H1 (cell line): ENCODE measurements at regions not wholly inside any gene's neighbourhood (a gene's known extent, or its start where the extent isn't known, plus 50 kb on each side); places are given as distances from the start of the nearest gene placed in this dataset.

ENCODE experiments used
- CTCF ChIA-PET: fragments of 300-600 bp; sonication (Branson Sonifier 250); formaldehyde crosslinking; loops from one replicate; lab custom pipeline; 2021; ENCODE audit not compliant: partially characterized antibody; lab: Charles Lee
- POLR2A ChIA-PET: fragments of 300-600 bp; sonication (Branson Sonifier 250); formaldehyde crosslinking; loops from one replicate; lab custom pipeline; 2021; ENCODE audit warnings: inconsistent platforms; ENCODE audit not compliant: partially characterized antibody; lab: Charles Lee
- DNase-seq, 2 experiments: peaks; one replicate each; pipeline versions ENCODE4 v3.0.0 to v3.0.0-alpha.2; 2010 to 2022; ENCODE audit warnings: low spot score in 2 of 2, low read depth in 1 of 2, mixed read lengths in 1 of 2
- FAIRE-seq: peaks from 2 replicates; lab custom pipeline; 2011; peaks lifted over from hg19 to GRCh38; lab: Jason Lieb, UNC
- H2AFZ ChIP-seq: 2 replicates; pipeline ENCODE4 v1.8.1; 2012; ENCODE audit warnings: low read length, inconsistent platforms
- H2AK5ac ChIP-seq: 2 replicates; pipeline ENCODE4 v1.6.1; 2013; ENCODE audit warnings: low read depth, low read length
- H2BK120ac ChIP-seq: replicated peaks from 2 replicates; pipeline ENCODE3; 2013; ENCODE audit warnings: low read depth, low read length, inconsistent platforms
- H2BK12ac ChIP-seq: 2 replicates; pipeline ENCODE4 v1.6.1; 2013; ENCODE audit warnings: low read depth, low read length
- H2BK15ac ChIP-seq: 2 replicates; pipeline ENCODE4 v1.6.1; 2013; ENCODE audit warnings: low read length
- H2BK20ac ChIP-seq: 2 replicates; pipeline ENCODE4 v1.6.1; 2013; ENCODE audit warnings: low read length
- H2BK5ac ChIP-seq: 2 replicates; pipeline ENCODE4 v1.6.1; 2013; ENCODE audit warnings: low read depth, low read length
- H3K14ac ChIP-seq: 2 replicates; pipeline ENCODE4 v1.6.1; 2013; ENCODE audit warnings: inconsistent platforms; ENCODE audit not compliant: insufficient read length
- H3K18ac ChIP-seq: 2 replicates; pipeline ENCODE4 v1.6.1; 2013; ENCODE audit warnings: low read length; ENCODE audit errors: extremely low read depth
- H3K23ac ChIP-seq: 2 replicates; pipeline ENCODE4 v1.6.1; 2013; ENCODE audit warnings: inconsistent platforms; ENCODE audit not compliant: insufficient read length
- H3K23me2 ChIP-seq: 2 replicates; pipeline ENCODE4 v1.6.1; 2013; ENCODE audit warnings: low read depth, low read length
- H3K27ac ChIP-seq: 2 replicates; pipeline ENCODE4 v1.6.1; 2011; ENCODE audit warnings: low read depth, low read length, inconsistent platforms
- H3K27me3 ChIP-seq, 4 experiments: replicated peaks in 1 of 4; 1 replicate in 1 of 4; 2 replicates in 3 of 4; pipeline versions ENCODE4 v1.6.1 to v1.8.1; 2011 to 2013; ENCODE audit warnings: low read length in 3 of 4, mild to moderate bottlenecking in 3 of 4, inconsistent platforms in 2 of 4, mixed read lengths in 2 of 4, moderate library complexity in 1 of 4; ENCODE audit not compliant: control insufficient read depth in 3 of 4, insufficient read depth in 3 of 4; ENCODE audit errors: extremely low read depth in 1 of 4
- H3K36me3 ChIP-seq, 4 experiments: 2 replicates each; pipeline versions ENCODE4 v1.6.1 to v1.8.1; 2011 to 2013; ENCODE audit warnings: mild to moderate bottlenecking in 4 of 4, low read length in 3 of 4, moderate library complexity in 2 of 4, control low read depth in 1 of 4, inconsistent platforms in 1 of 4; ENCODE audit not compliant: insufficient read depth in 4 of 4, control insufficient read depth in 2 of 4
- H3K4ac ChIP-seq: replicated peaks from 2 replicates; pipeline ENCODE3; 2013; ENCODE audit warnings: low read length, low read depth, mixed read lengths, inconsistent platforms; ENCODE audit not compliant: insufficient read length
- H3K4me1 ChIP-seq, 4 experiments: replicated peaks in 1 of 4; 1 replicate in 1 of 4; 2 replicates in 3 of 4; pipeline versions ENCODE4 v1.6.1 to v1.8.1; 2011 to 2013; ENCODE audit warnings: low read length in 3 of 4, inconsistent platforms in 2 of 4, mixed read lengths in 1 of 4; ENCODE audit not compliant: insufficient read depth in 4 of 4, control insufficient read depth in 3 of 4
- H3K4me2 ChIP-seq, 2 experiments: 2 replicates each; pipeline versions ENCODE4 v1.6.1 to v1.8.1; 2011 to 2013; ENCODE audit warnings: low read depth in 2 of 2, low read length in 2 of 2, control low read depth in 1 of 2, inconsistent platforms in 1 of 2, mild to moderate bottlenecking in 1 of 2; ENCODE audit not compliant: insufficient read depth in 1 of 2
- H3K4me3 ChIP-seq, 4 experiments: fragments of 200-600, 300-600 bp in 1 of 4; sonication (generic), shearing (Covaris generic), sonication (Bioruptor Twin) in 1 of 4; 2 replicates each; pipeline versions ENCODE4 v1.5.1 to v1.8.1; 2011 to 2016; ENCODE audit warnings: low read length in 4 of 4, low read depth in 3 of 4, control low read depth in 2 of 4, inconsistent platforms in 2 of 4, mild to moderate bottlenecking in 2 of 4, mixed read lengths in 1 of 4, moderate library complexity in 1 of 4; ENCODE audit not compliant: insufficient read depth in 2 of 4; ENCODE audit errors: extremely low read depth in 1 of 4
- H3K56ac ChIP-seq: replicated peaks from 2 replicates; pipeline ENCODE3; 2013; ENCODE audit warnings: low read depth, mild to moderate bottlenecking, mixed read lengths, low read length, inconsistent platforms; ENCODE audit not compliant: insufficient read length
- H3K79me1 ChIP-seq: 2 replicates; pipeline ENCODE4 v1.6.1; 2013; ENCODE audit warnings: low read depth, low read length, control low read depth
- H3K79me2 ChIP-seq, 2 experiments: 2 replicates each; pipeline versions ENCODE4 v1.6.1 to v1.8.1; 2012 to 2013; ENCODE audit warnings: low read length in 2 of 2, mild to moderate bottlenecking in 2 of 2, inconsistent platforms in 1 of 2; ENCODE audit not compliant: insufficient read depth in 2 of 2, control insufficient read depth in 1 of 2
- H3K9ac ChIP-seq, 4 experiments: replicated peaks in 1 of 4; 1 replicate in 1 of 4; 2 replicates in 3 of 4; pipeline versions ENCODE4 v1.6.1 to v1.8.1; 2011 to 2013; ENCODE audit warnings: low read depth in 3 of 4, low read length in 3 of 4, control low read depth in 2 of 4, mild to moderate bottlenecking in 2 of 4, moderate library complexity in 2 of 4, inconsistent platforms in 1 of 4; ENCODE audit errors: extremely low read depth in 1 of 4
- H3K9me3 ChIP-seq, 2 experiments: 2 replicates each; pipeline versions ENCODE4 v1.6.1 to v1.8.1; 2012 to 2013; ENCODE audit warnings: mild to moderate bottlenecking in 2 of 2, moderate library complexity in 2 of 2, control low read depth in 1 of 2, inconsistent platforms in 1 of 2, low read depth in 1 of 2, low read length in 1 of 2, mixed read lengths in 1 of 2; ENCODE audit not compliant: insufficient read depth in 2 of 2
- H4K20me1 ChIP-seq, 2 experiments: replicated peaks in 1 of 2; 2 replicates each; pipeline versions ENCODE3 to v1.8.1; 2011 to 2013; ENCODE audit warnings: inconsistent platforms in 2 of 2, low read length in 2 of 2, mild to moderate bottlenecking in 1 of 2; ENCODE audit not compliant: insufficient read depth in 2 of 2, control insufficient read depth in 1 of 2
- H4K5ac ChIP-seq: 2 replicates; pipeline ENCODE4 v1.6.1; 2013; ENCODE audit warnings: low read length, low read depth, mixed read lengths, inconsistent platforms; ENCODE audit not compliant: insufficient read length
- H4K8ac ChIP-seq: 2 replicates; pipeline ENCODE4 v1.8.0; 2013; ENCODE audit warnings: mild to moderate bottlenecking, moderate library complexity, low read length, inconsistent platforms; ENCODE audit not compliant: insufficient read depth; ENCODE audit errors: extremely low read depth
- H4K91ac ChIP-seq: replicated peaks from 2 replicates; pipeline ENCODE3; 2013; ENCODE audit warnings: low read length, mixed read lengths, inconsistent platforms; ENCODE audit not compliant: insufficient read length
- WGBS, 2 experiments: shearing (Covaris generic) in 1 of 2; methylation state at CpG; one replicate each; pipeline versions ENCODE4 v1.1.6 to v1.1.7; 2013 to 2015; ENCODE audit warnings: low lambda C conversion rate in 2 of 2, mixed read lengths in 2 of 2, inconsistent platforms in 1 of 2, low coverage in 1 of 2, missing lambda C conversion rate in 1 of 2; ENCODE audit not compliant: insufficient replicate concordance in 2 of 2, insufficient coverage in 1 of 2, insufficient read length in 1 of 2; ENCODE audit errors: extremely low coverage in 1 of 2, missing lambda C conversion rate in 1 of 2; 5-methylcytosine and 5-hydroxymethylcytosine counted together

DNA sequence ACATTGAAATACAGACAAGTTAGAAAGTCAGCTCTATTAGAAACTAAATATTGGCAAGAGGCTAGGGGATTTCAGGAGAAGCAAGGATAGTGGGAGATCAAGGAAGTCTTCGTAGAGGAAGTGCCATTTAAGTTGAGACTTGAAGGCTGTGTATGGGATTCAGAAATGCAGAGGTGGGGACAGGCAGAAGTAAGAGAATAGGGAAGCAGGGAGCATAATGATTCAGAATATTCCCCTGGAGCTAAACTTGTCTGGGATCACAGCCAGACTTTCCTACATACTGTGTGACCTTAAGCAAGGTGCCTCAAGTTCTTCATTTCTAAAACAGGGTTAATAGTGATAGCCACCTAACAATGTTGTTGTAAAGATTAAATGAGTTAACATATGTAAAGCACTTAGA, 108.8 kb downstream of the DDIT4L start:
- no peak for FAIRE-seq

More for the DNA sequence above, 108.8 kb downstream of the DDIT4L start:
- Histone ChIP-seq H3K27me3 (no peaks in the 10 kb centered on the region), H3K27ac (no peak overlapping the region), H3K9me3 (peaks cover 0 to 8% of the 10 kb centered on the region in 2 experiments; a peak in 1 of 4 replicates), H2BK15ac (no peak overlapping the region), H4K20me1 (no peaks in the 10 kb centered on the region), H3K56ac (no peak overlapping the region), H3K23me2 (no peaks in the 10 kb centered on the region), H3K18ac (no peak overlapping the region), H3K36me3 (no peaks in the 10 kb centered on the region), H3K4me3 (no peak overlapping the region), H3K23ac (no peak overlapping the region), H2BK5ac (no peak overlapping the region), H3K14ac (no peak overlapping the region), H3K4ac (no peak overlapping the region), H2AK5ac (no peak overlapping the region), H3K4me2 (no peak overlapping the region), H4K8ac (no peak overlapping the region), H2BK120ac (no peak overlapping the region), H3K4me1 (peaks cover 0 to 1% (median 0%) of the 10 kb centered on the region in 4 experiments; a peak in 1 of 7 replicates), H3K79me2 (no peaks in the 10 kb centered on the region), H4K91ac (no peak overlapping the region), H3K79me1 (no peaks in the 10 kb centered on the region), H4K5ac (no peak overlapping the region), H2AFZ (no peak overlapping the region), H3K9ac (no peak overlapping the region), H2BK20ac (no peak overlapping the region), H2BK12ac (no peak overlapping the region)
- WGBS, 2 experiments = 89% methylated on average over 1 of the region's 1 CpG; no CpG with 5 or more reads in 1 of the 2 experiments
- ChIA-PET CTCF (interaction anchor here (0.7 to 0.9 kb wide), 2 partner anchors 12 to 15 kb away, joined by 3 to 5 read pairs; no protein-coding TSS in a partner anchor), POLR2A (no interaction called here)
- no peak for DNase-seq
